ENCODE measurements at regions not wholly inside any gene's neighbourhood (a gene's known extent, or its start where the extent isn't known, plus 50 kb on each side); places are given as distances from the start of the nearest gene placed in this dataset.

DNA sequence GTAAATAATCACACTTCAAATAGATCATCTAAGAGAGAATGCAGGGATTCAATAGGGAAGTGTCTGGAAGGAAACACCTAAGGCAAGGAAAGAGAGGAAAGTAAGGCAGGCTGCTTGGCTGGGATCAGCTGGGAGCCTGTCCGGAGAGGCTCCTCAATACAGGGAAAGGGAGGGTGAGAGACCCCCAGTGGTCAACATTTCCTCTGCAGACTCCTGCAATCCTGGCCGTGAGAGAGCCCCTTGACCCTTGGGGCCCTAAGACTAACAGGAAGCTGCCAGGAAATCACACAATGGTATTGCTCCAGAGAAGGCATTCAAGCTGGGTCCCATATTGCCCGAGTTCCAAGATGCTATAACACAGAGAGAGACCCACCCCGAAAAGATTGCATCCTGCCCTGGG lies 549.4 kb downstream of the NYAP2 start:
- in situ Hi-C loops (cut with MboI; ENCODE audit: low pct_unique_long_range_greater_than_20kb, low sequenced_read_pairs, unreplicated experiment) = no loop called here
- no peak for TF ChIP-seq CTCF (IDR thresholded peaks at IDR 0.05; ENCODE audit: extremely low read depth, insufficient read depth, missing control alignments)
- no peak for DNase-seq (ENCODE audit: low spot score)

DNA sequence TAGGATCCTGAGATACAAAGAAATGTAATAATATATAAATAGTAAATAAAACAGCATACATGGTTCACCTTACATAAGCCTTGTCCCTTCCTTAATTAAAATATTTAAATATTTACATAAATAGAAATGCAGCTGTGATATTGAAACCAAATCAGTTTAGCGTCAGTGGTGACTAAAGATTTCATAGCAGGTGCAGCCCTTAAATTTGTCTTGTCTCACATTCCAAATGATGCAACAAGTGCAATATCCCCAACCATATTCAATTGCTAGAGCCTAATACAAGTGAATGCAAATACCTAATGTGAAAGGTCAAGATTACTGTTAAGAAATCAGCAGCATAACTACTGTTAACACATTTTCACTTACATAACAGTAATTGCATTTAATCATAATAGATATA lies 539.5 kb downstream of the NYAP2 start:
- DNase-seq (ENCODE audit: low spot score) = no peak
- in situ Hi-C loops (cut with MboI; ENCODE audit: low pct_unique_long_range_greater_than_20kb, low sequenced_read_pairs, unreplicated experiment) = no loop called here
- TF ChIP-seq CTCF (IDR thresholded peaks at IDR 0.05; ENCODE audit: extremely low read depth, insufficient read depth, missing control alignments) = no peak

- in situ Hi-C loops (cut with MboI; ENCODE audit: low pct_unique_long_range_greater_than_20kb, low sequenced_read_pairs, unreplicated experiment) = no loop called here
- no peak for DNase-seq (ENCODE audit: low spot score)
- TF ChIP-seq CTCF (IDR thresholded peaks at IDR 0.05; ENCODE audit: extremely low read depth, insufficient read depth, missing control alignments) = no peak
Observed at GRCh38 chr2:225937625-225938187, 538.2 kb downstream of the NYAP2 start.

- no peak for DNase-seq (ENCODE audit: low spot score)
- no peak for TF ChIP-seq CTCF (IDR thresholded peaks at IDR 0.05; ENCODE audit: extremely low read depth, insufficient read depth, missing control alignments)
- in situ Hi-C loops (cut with MboI; ENCODE audit: low pct_unique_long_range_greater_than_20kb, low sequenced_read_pairs, unreplicated experiment) = no loop called here
Observed at GRCh38 chr2:225932811-225933413, 533.4 kb downstream of the NYAP2 start.

- in situ Hi-C loops (cut with MboI; ENCODE audit: low pct_unique_long_range_greater_than_20kb, low sequenced_read_pairs, unreplicated experiment) = no loop called here
- DNase-seq (ENCODE audit: low spot score) = no peak
Observed at GRCh38 chr2:225930687-225931086, 531.2 kb downstream of the NYAP2 start.

DNA sequence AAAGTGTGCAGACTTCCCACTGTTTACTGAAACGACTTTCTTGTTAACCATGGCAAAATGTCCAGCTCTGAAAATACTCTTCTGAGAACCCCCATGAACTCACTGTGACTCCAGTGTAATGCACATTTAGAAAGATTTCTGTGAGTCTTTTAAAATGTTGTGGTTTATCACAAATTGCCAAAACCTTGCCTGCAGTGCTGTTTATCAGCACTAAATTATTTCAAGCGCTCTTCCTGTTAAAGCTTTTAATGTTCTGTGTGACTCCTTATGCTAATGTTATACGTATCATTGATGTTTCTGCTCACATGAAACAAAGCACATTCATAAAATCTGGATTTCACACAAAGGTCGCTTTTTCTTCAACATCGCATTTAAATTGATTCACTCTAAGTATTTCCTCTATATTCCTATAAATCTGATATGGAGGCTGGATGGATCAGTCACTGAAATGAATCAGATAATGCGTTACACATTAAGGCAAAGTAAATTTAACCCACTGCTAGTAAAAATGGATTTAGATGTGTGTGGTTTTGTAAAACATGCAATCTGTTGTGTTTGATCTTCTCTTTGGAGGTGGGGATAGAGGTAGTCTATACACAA lies 521.2 kb downstream of the NYAP2 start:
- no peak for TF ChIP-seq CTCF (IDR thresholded peaks at IDR 0.05; ENCODE audit: extremely low read depth, insufficient read depth, missing control alignments)
- DNase-seq (ENCODE audit: low spot score) = no peak
- in situ Hi-C loops (cut with MboI; ENCODE audit: low pct_unique_long_range_greater_than_20kb, low sequenced_read_pairs, unreplicated experiment) = no loop called here

More at GRCh38 chr2:225930687-225931086, 531.2 kb downstream of the NYAP2 start:
- TF ChIP-seq CTCF (IDR thresholded peaks at IDR 0.05; ENCODE audit: extremely low read depth, insufficient read depth, missing control alignments) = no peak
